SU-DHL-6 (cell line): ENCODE measurements at regions not wholly inside any gene's neighbourhood (a gene's known extent, or its start where the extent isn't known, plus 50 kb on each side); places are given as distances from the start of the nearest gene placed in this dataset.

Experiments
- H2AFZ ChIP-seq: fragments of 200-600 bp; sonication (generic); 2 replicates; pipeline ENCODE4 v1.6.1; 2014; ENCODE audit warnings: low read depth, mild to moderate bottlenecking, moderate library complexity, mixed read lengths, antibody characterized with exemption, low read length; ENCODE audit not compliant: severe bottlenecking
- H3F3A ChIP-seq: fragments of 200-600 bp; shearing (Covaris generic); 2 replicates; pipeline ENCODE4 v1.6.0; 2016; ENCODE audit warnings: antibody characterized with exemption, mild to moderate bottlenecking; ENCODE audit not compliant: insufficient read depth
- H3K27ac ChIP-seq: fragments of 200-600 bp; sonication (generic); 2 replicates; pipeline ENCODE4 v1.5.1; 2016; ENCODE audit warnings: low read depth, mild to moderate bottlenecking, low read length, moderate library complexity, mixed read lengths
- H3K27me3 ChIP-seq: fragments of 200-600 bp; sonication (generic), shearing (Covaris generic); 2 replicates; pipeline ENCODE4 v1.6.0; 2014; ENCODE audit warnings: mild to moderate bottlenecking, low read length
- H3K36me3 ChIP-seq: fragments of 200-600 bp; sonication (generic); 2 replicates; pipeline ENCODE4 v1.6.1; 2014; ENCODE audit warnings: mild to moderate bottlenecking, low read length, mixed read lengths
- H3K4me2 ChIP-seq: fragments of 300-600, 200-600 bp; shearing (Covaris generic), sonication (generic); 2 replicates; pipeline ENCODE4 v1.6.0; 2014; ENCODE audit warnings: low read length, low read depth, mild to moderate bottlenecking; ENCODE audit not compliant: poor library complexity, severe bottlenecking
- H3K4me3 ChIP-seq: fragments of 200-600 bp; sonication (generic); 2 replicates; pipeline ENCODE4 v1.5.1; 2014; ENCODE audit warnings: antibody characterized with exemption, low read length, mild to moderate bottlenecking, mixed read lengths; ENCODE audit not compliant: insufficient read depth, poor library complexity, severe bottlenecking
- H3K79me2 ChIP-seq: fragments of 200-600 bp; sonication (generic); 2 replicates; pipeline ENCODE4 v1.6.1; 2014; ENCODE audit warnings: mild to moderate bottlenecking, low read length, moderate library complexity; ENCODE audit not compliant: insufficient read depth
- H3K9ac ChIP-seq: fragments of 200-600 bp; sonication (generic); 2 replicates; pipeline ENCODE4 v1.7.0; 2014; ENCODE audit warnings: mild to moderate bottlenecking, low read length
- H3K9me2 ChIP-seq: fragments of 200-600 bp; sonication (generic); replicated peaks from 2 replicates; pipeline ENCODE4 v1.6.1; 2014; ENCODE audit warnings: low read length; ENCODE audit not compliant: insufficient read depth
- H3K9me3 ChIP-seq: fragments of 200-600 bp; sonication (generic); 2 replicates; pipeline ENCODE4 v1.6.1; 2014; ENCODE audit warnings: low read length, mixed read lengths; ENCODE audit not compliant: insufficient read depth
- H4K20me1 ChIP-seq: fragments of 200-600 bp; sonication (generic); 2 replicates; pipeline ENCODE4 v1.6.1; 2014; ENCODE audit warnings: low read depth, mild to moderate bottlenecking, antibody characterized with exemption, low read length, moderate library complexity, mixed read lengths
- CTCF ChIP-seq: fragments of 200-600 bp; sonication (generic); IDR thresholded peaks from one replicate; pipeline ENCODE4 v1.5.1; 2017; ENCODE audit warnings: antibody characterized with exemption, mild to moderate bottlenecking, low read length, moderate library complexity; ENCODE audit not compliant: insufficient read depth, poor library complexity, severe bottlenecking
- EZH2phosphoT487 ChIP-seq: fragments of 200-600 bp; sonication (generic), shearing (Covaris generic); conservative IDR thresholded peaks from 2 replicates; pipeline ENCODE4 v1.6.1; 2018; ENCODE audit warnings: mild to moderate bottlenecking, antibody characterized with exemption, low read length, moderate library complexity, mixed read lengths

GRCh38 chr9:134223091-134223490, 58.7 kb upstream of the RNU6ATAC start:
- Histone ChIP-seq H2AFZ (no peak overlapping the region), H3K27me3 (no peaks in the 10 kb centered on the region), H3K79me2 (no peaks in the 10 kb centered on the region), H3K27ac (no peak overlapping the region), H3K9ac (no peak overlapping the region), H3K36me3 (no peaks in the 10 kb centered on the region), H3K9me2 (no peaks in the 10 kb centered on the region), H4K20me1 (no peaks in the 10 kb centered on the region), H3F3A (no peaks in the 10 kb centered on the region), H3K9me3 (no peaks in the 10 kb centered on the region), H3K4me2 (no peak overlapping the region), H3K4me3 (no peak overlapping the region)
- TF ChIP-seq EZH2phosphoT487 (no peak), CTCF (no peak)

- TF ChIP-seq EZH2phosphoT487 (no peak), CTCF (no peak)
- no peak overlapping the region for H3K27ac ChIP-seq
- no peaks in the 10 kb centered on the region for H3K27me3 ChIP-seq
- no peaks in the 10 kb centered on the region for H3K79me2 ChIP-seq
- no peak overlapping the region for H3K4me3 ChIP-seq
- H3K9me3 ChIP-seq = no peaks in the 10 kb centered on the region
- H4K20me1 ChIP-seq = no peaks in the 10 kb centered on the region
- no peak overlapping the region for H3K4me2 ChIP-seq
- no peaks in the 10 kb centered on the region for H3K9me2 ChIP-seq
- H3K36me3 ChIP-seq = no peaks in the 10 kb centered on the region
- no peak overlapping the region for H3K9ac ChIP-seq
- no peak overlapping the region for H2AFZ ChIP-seq
- H3F3A ChIP-seq = no peaks in the 10 kb centered on the region
These were observed 59.3 kb upstream of the RNU6ATAC start for GRCh38 chr9:134223591-134224122.

- no peak overlapping the region for H3K4me3 ChIP-seq
- H3K27ac ChIP-seq = no peak overlapping the region
- no peak overlapping the region for H3K4me2 ChIP-seq
- H3K9me3 ChIP-seq = no peaks in the 10 kb centered on the region
- no peaks in the 10 kb centered on the region for H3K9me2 ChIP-seq
- TF ChIP-seq EZH2phosphoT487 (no peak), CTCF (no peak)
- H3K79me2 ChIP-seq = no peaks in the 10 kb centered on the region
- no peaks in the 10 kb centered on the region for H3F3A ChIP-seq
- H3K27me3 ChIP-seq = no peaks in the 10 kb centered on the region
- no peak overlapping the region for H3K9ac ChIP-seq
- no peak overlapping the region for H2AFZ ChIP-seq
- H3K36me3 ChIP-seq = no peaks in the 10 kb centered on the region
- H4K20me1 ChIP-seq = no peaks in the 10 kb centered on the region
These were observed 59.8 kb upstream of the RNU6ATAC start for GRCh38 chr9:134224127-134224526.
